HG03066 (cell line): ENCODE measurements at regions not wholly inside any gene's neighbourhood (a gene's known extent, or its start where the extent isn't known, plus 50 kb on each side); places are given as distances from the start of the nearest gene placed in this dataset.
"Not testable (repeated sequence)": the region's sequence is repeated elsewhere in the genome, so short reads cannot be mapped to it uniquely, and the experiment has no call there.

Source experiments
- ATAC-seq: cut with Tn5 transposase; IDR thresholded peaks from one replicate; pipeline ENCODE4 v1.9.1; 2021; ENCODE audit warnings: low read depth; ENCODE audit not compliant: unreplicated experiment

- ATAC-seq: not testable (repeated sequence)
These were observed 145.2 kb upstream of the C1QTNF3 start for GRCh38 chr5:34188001-34188822.

GRCh38 chr5:34189246-34189645 is 146.2 kb upstream of the C1QTNF3 start:
- not testable (repeated sequence) for ATAC-seq

- ATAC-seq: not testable (repeated sequence)
These were observed 146.9 kb upstream of the C1QTNF3 start for GRCh38 chr5:34189752-34190411.

- ATAC-seq: not testable (repeated sequence)
These were observed 147.5 kb upstream of the C1QTNF3 start for GRCh38 chr5:34190466-34190865.

- not testable (repeated sequence) for ATAC-seq
These were observed 148.3 kb upstream of the C1QTNF3 start for GRCh38 chr5:34191279-34191744.

- not testable (repeated sequence) for ATAC-seq
These were observed 149.3 kb upstream of the C1QTNF3 start for GRCh38 chr5:34192064-34192922.

- not testable (repeated sequence) for ATAC-seq
These were observed 149.9 kb upstream of the C1QTNF3 start for GRCh38 chr5:34192923-34193262.

- ATAC-seq: not testable (repeated sequence)
These were observed 150.3 kb upstream of the C1QTNF3 start for GRCh38 chr5:34193297-34193696.

GRCh38 chr5:34193804-34194203 is 150.8 kb upstream of the C1QTNF3 start:
- ATAC-seq: not testable (repeated sequence)

- ATAC-seq: not testable (repeated sequence)
These were observed 153.1 kb upstream of the C1QTNF3 start for GRCh38 chr5:34196091-34196490.

GRCh38 chr5:34205347-34205746 is 162.3 kb upstream of the C1QTNF3 start:
- ATAC-seq: not testable (repeated sequence)

- ATAC-seq: not testable (repeated sequence)
These were observed 174.4 kb upstream of the C1QTNF3 start for GRCh38 chr5:34217386-34217785.

GRCh38 chr5:34221329-34222073 is 178.5 kb upstream of the C1QTNF3 start:
- not testable (repeated sequence) for ATAC-seq

- ATAC-seq: not testable (repeated sequence)
These were observed 180.1 kb upstream of the C1QTNF3 start for GRCh38 chr5:34223158-34223557.

GRCh38 chr5:34230402-34230801 is 187.4 kb upstream of the C1QTNF3 start:
- ATAC-seq: not testable (repeated sequence)

GRCh38 chr5:34243802-34244201 is 200.8 kb upstream of the C1QTNF3 start:
- not testable (repeated sequence) for ATAC-seq

- peak; percentile 56 for ATAC-seq
These were observed 201.4 kb upstream of the C1QTNF3 start for GRCh38 chr5:34244281-34245031.

GRCh38 chr5:34245032-34245394 is 202.0 kb upstream of the C1QTNF3 start:
- ATAC-seq: peak; percentile 83

GRCh38 chr5:34245813-34246212 is 202.8 kb upstream of the C1QTNF3 start:
- not testable (repeated sequence) for ATAC-seq
